ENCODE measurements at regions not wholly inside any gene's neighbourhood (a gene's known extent, or its start where the extent isn't known, plus 50 kb on each side); places are given as distances from the start of the nearest gene placed in this dataset.

- no peaks in the 10 kb centered on the region for H3K9me3 Mint-ChIP-seq
- peaks cover 15% of the 10 kb centered on the region for H3K4me1 Mint-ChIP-seq
- H3K27ac Mint-ChIP-seq = no peak overlapping the region
- H3K27me3 Mint-ChIP-seq (ENCODE audit: low read depth) = no peaks in the 10 kb centered on the region
- H3K36me3 Mint-ChIP-seq = no peaks in the 10 kb centered on the region
- no peak overlapping the region for H3K4me3 Mint-ChIP-seq
- TF ChIP-seq CTCF (IDR thresholded peaks at IDR 0.05; ENCODE audit: unreplicated experiment) = no peak
- no peak for DNase-seq (ENCODE audit: low spot score in 2 of 2, unreplicated experiment in 2 of 2)
Observed at GRCh38 chr22:27468712-27469111, 332.8 kb downstream of the MN1 start.

- H3K27me3 Mint-ChIP-seq (ENCODE audit: low read depth) = no peaks in the 10 kb centered on the region
- peaks cover 27% of the 10 kb centered on the region for H3K4me1 Mint-ChIP-seq
- no peak for TF ChIP-seq CTCF (IDR thresholded peaks at IDR 0.05; ENCODE audit: unreplicated experiment)
- DNase-seq (ENCODE audit: low spot score in 2 of 2, unreplicated experiment in 2 of 2) = no peak
- H3K9me3 Mint-ChIP-seq = no peaks in the 10 kb centered on the region
- no peak overlapping the region for H3K27ac Mint-ChIP-seq
- H3K4me3 Mint-ChIP-seq = no peak overlapping the region
- no peaks in the 10 kb centered on the region for H3K36me3 Mint-ChIP-seq
Observed at GRCh38 chr22:27470169-27470772, 331.3 kb downstream of the MN1 start.

- no peaks in the 10 kb centered on the region for H3K9me3 Mint-ChIP-seq
- TF ChIP-seq CTCF (IDR thresholded peaks at IDR 0.05; ENCODE audit: unreplicated experiment) = no peak
- peaks cover 30% of the 10 kb centered on the region for H3K4me1 Mint-ChIP-seq
- H3K4me3 Mint-ChIP-seq = no peak overlapping the region
- no peak overlapping the region for H3K27ac Mint-ChIP-seq
- DNase-seq (ENCODE audit: low spot score in 2 of 2, unreplicated experiment in 2 of 2) = no peak
- peaks cover 1% of the 10 kb centered on the region for H3K27me3 Mint-ChIP-seq (ENCODE audit: low read depth)
- H3K36me3 Mint-ChIP-seq = no peaks in the 10 kb centered on the region
Observed at GRCh38 chr22:27472975-27473374, 328.6 kb downstream of the MN1 start.

GRCh38 chr22:27473533-27473932 lies 328.0 kb downstream of the MN1 start:
- H3K4me1 Mint-ChIP-seq = peaks cover 30% of the 10 kb centered on the region
- no peaks in the 10 kb centered on the region for H3K9me3 Mint-ChIP-seq
- peak overlapping the region; percentile 99 for H3K27ac Mint-ChIP-seq
- H3K4me3 Mint-ChIP-seq = no peak overlapping the region
- no peaks in the 10 kb centered on the region for H3K36me3 Mint-ChIP-seq
- no peak for TF ChIP-seq CTCF (IDR thresholded peaks at IDR 0.05; ENCODE audit: unreplicated experiment)
- no peak for DNase-seq (ENCODE audit: low spot score in 2 of 2, unreplicated experiment in 2 of 2)
- peaks cover 1% of the 10 kb centered on the region for H3K27me3 Mint-ChIP-seq (ENCODE audit: low read depth)

GRCh38 chr22:27474112-27474571 lies 327.4 kb downstream of the MN1 start:
- Mint-ChIP-seq H3K27ac (peak overlapping the region; percentile 99), H3K27me3 (ENCODE audit: low read depth) (peaks cover 1% of the 10 kb centered on the region), H3K36me3 (no peaks in the 10 kb centered on the region), H3K9me3 (no peaks in the 10 kb centered on the region), H3K4me1 (peaks cover 30% of the 10 kb centered on the region), H3K4me3 (no peak overlapping the region)
- no peak for DNase-seq (ENCODE audit: low spot score in 2 of 2, unreplicated experiment in 2 of 2)
- no peak for TF ChIP-seq CTCF (IDR thresholded peaks at IDR 0.05; ENCODE audit: unreplicated experiment)
